OCI-LY7 (cell line): ENCODE measurements at regions not wholly inside any gene's neighbourhood (a gene's known extent, or its start where the extent isn't known, plus 50 kb on each side); places are given as distances from the start of the nearest gene placed in this dataset.

ENCODE experiments used
- BruUV-seq: library from RNA; stranded (reverse); fragments of 400-500 nt; replicated peaks from 2 replicates; lab custom pipeline; 2021; lab: Mats Ljungman, UMichigan
- CTCF ChIA-PET: fragments of 300-600 bp; sonication (Branson Sonifier 250); formaldehyde crosslinking; loops from one replicate; lab custom pipeline; 2022; ENCODE audit warnings: antibody characterized with exemption; ENCODE audit not compliant: unreplicated experiment; lab: Charles Lee
- POLR2A ChIA-PET: fragments of 300-600 bp; sonication (Branson Sonifier 250); formaldehyde crosslinking; loops from one replicate; lab custom pipeline; 2022; ENCODE audit warnings: antibody characterized with exemption; lab: Charles Lee
- DNase-seq: peaks from one replicate; pipeline ENCODE4 v3.0.0-alpha.2; 2015; ENCODE audit warnings: low spot score
- H2AFZ ChIP-seq: fragments of 200-600 bp; sonication (generic), shearing (Covaris generic); 2 replicates; pipeline ENCODE4 v1.6.1; 2014; ENCODE audit warnings: mild to moderate bottlenecking, antibody characterized with exemption, low read length, moderate library complexity
- H3K27ac ChIP-seq: fragments of 200-600 bp; sonication (generic); 2 replicates; pipeline ENCODE4 v1.5.1; 2014; ENCODE audit warnings: mixed run types, low read depth, mild to moderate bottlenecking, moderate library complexity, low read length, inconsistent platforms; ENCODE audit not compliant: poor library complexity, severe bottlenecking
- H3K36me3 ChIP-seq: fragments of 200-600 bp; sonication (generic); 2 replicates; pipeline ENCODE4 v1.6.1; 2014; ENCODE audit warnings: mild to moderate bottlenecking, antibody characterized with exemption, low read length, moderate library complexity, mixed read lengths; ENCODE audit not compliant: insufficient read depth
- H3K4me1 ChIP-seq: fragments of 200-600 bp; sonication (generic); 2 replicates; pipeline ENCODE4 v1.5.1; 2014; ENCODE audit warnings: mild to moderate bottlenecking, low read length; ENCODE audit not compliant: insufficient read depth, poor library complexity, severe bottlenecking
- H3K4me2 ChIP-seq: fragments of 200-600 bp; sonication (generic); 2 replicates; pipeline ENCODE4 v1.6.1; 2014; ENCODE audit warnings: mild to moderate bottlenecking, low read length
- H3K4me3 ChIP-seq: fragments of 200-600 bp; sonication (generic); 2 replicates; pipeline ENCODE4 v1.5.1; 2014; ENCODE audit warnings: mild to moderate bottlenecking, low read depth, low read length; ENCODE audit not compliant: poor library complexity, severe bottlenecking
- H3K79me2 ChIP-seq: fragments of 200-600 bp; sonication (generic); 2 replicates; pipeline ENCODE4 v1.6.1; 2016; ENCODE audit warnings: low read depth, mild to moderate bottlenecking, low read length, moderate library complexity, mixed read lengths; ENCODE audit not compliant: insufficient read depth
- H3K9me2 ChIP-seq: fragments of 200-600 bp; sonication (generic); 2 replicates; pipeline ENCODE4 v1.6.1; 2016; ENCODE audit warnings: mild to moderate bottlenecking, low read length, mixed read lengths; ENCODE audit not compliant: insufficient read depth
- H3K9me3 ChIP-seq: fragments of 200-600 bp; sonication (generic); 2 replicates; pipeline ENCODE4 v1.6.1; 2014; ENCODE audit warnings: mild to moderate bottlenecking, mixed run types, low read length, mixed read lengths
- H4K20me1 ChIP-seq: fragments of 200-600 bp; sonication (generic); 2 replicates; pipeline ENCODE4 v1.6.1; 2014; ENCODE audit warnings: mild to moderate bottlenecking, antibody characterized with exemption, low read length, moderate library complexity, mixed read lengths; ENCODE audit not compliant: insufficient read depth
- CTCF ChIP-seq: fragments of 200-600 bp; sonication (generic); conservative IDR thresholded peaks from 2 replicates; pipeline ENCODE4 v1.5.1; 2014; ENCODE audit warnings: mild to moderate bottlenecking, antibody characterized with exemption, low read length, moderate library complexity, mixed read lengths
- EZH2phosphoT487 ChIP-seq: fragments of 200-600 bp; sonication (generic); IDR thresholded peaks from 2 replicates; pipeline ENCODE4 v1.6.1; 2018; ENCODE audit warnings: low read depth, borderline replicate concordance, mild to moderate bottlenecking, mixed run types, antibody characterized with exemption, low read length, moderate library complexity, mixed read lengths
- intact Hi-C: fragments of 100-400 bp; cut with micrococcal nuclease; formaldehyde crosslinking; loops from one replicate; pipeline ENCODE4 v1.10.0; 2022; ENCODE audit not compliant: unreplicated experiment

GRCh38 chr22:48181263-48181955, 1419.0 kb downstream of the TBC1D22A start:
- H3K4me1 ChIP-seq = no peaks in the 10 kb centered on the region
- no peaks in the 10 kb centered on the region for H4K20me1 ChIP-seq
- no peak overlapping the region for H2AFZ ChIP-seq
- no peak overlapping the region for H3K4me3 ChIP-seq
- H3K4me2 ChIP-seq = no peak overlapping the region
- H3K36me3 ChIP-seq = no peaks in the 10 kb centered on the region
- no peaks in the 10 kb centered on the region for H3K9me3 ChIP-seq
- CTCF ChIA-PET = no interaction called here
- no peaks in the 10 kb centered on the region for H3K9me2 ChIP-seq
- intact Hi-C loops = no loop called here
- no peaks in the 10 kb centered on the region for H3K79me2 ChIP-seq
- no peak for DNase-seq
- POLR2A ChIA-PET = interaction anchor here (1.2 kb wide), 1 partner anchor 52 kb away, joined by 5 read pairs; no protein-coding TSS in a partner anchor
- TF ChIP-seq CTCF (no peak), EZH2phosphoT487 (no peak)
- H3K27ac ChIP-seq = no peak overlapping the region
- BruUV-seq = no TSS peak

- Histone ChIP-seq H3K4me1 (no peaks in the 10 kb centered on the region), H2AFZ (no peak overlapping the region), H4K20me1 (no peaks in the 10 kb centered on the region), H3K79me2 (no peaks in the 10 kb centered on the region), H3K4me3 (no peak overlapping the region), H3K36me3 (no peaks in the 10 kb centered on the region), H3K27ac (no peak overlapping the region), H3K9me3 (no peaks in the 10 kb centered on the region), H3K9me2 (no peaks in the 10 kb centered on the region), H3K4me2 (no peak overlapping the region)
- no TSS peak for BruUV-seq
- TF ChIP-seq CTCF (no peak), EZH2phosphoT487 (no peak)
- intact Hi-C loops = no loop called here
- POLR2A ChIA-PET = interaction anchor here (1.2 kb wide), 1 partner anchor 51 kb away, joined by 5 read pairs; no protein-coding TSS in a partner anchor
- no peak for DNase-seq
- CTCF ChIA-PET = no interaction called here
Measured at GRCh38 chr22:48180631-48181030, 1418.2 kb downstream of the TBC1D22A start.
